Left kidney (tissue), 1 donor: ENCODE measurements at regions not wholly inside any gene's neighbourhood (a gene's known extent, or its start where the extent isn't known, plus 50 kb on each side); places are given as distances from the start of the nearest gene placed in this dataset.

Source experiments
- DNase-seq: peaks from one replicate; pipeline ENCODE4 v3.0.0-alpha.2; 2013

DNA sequence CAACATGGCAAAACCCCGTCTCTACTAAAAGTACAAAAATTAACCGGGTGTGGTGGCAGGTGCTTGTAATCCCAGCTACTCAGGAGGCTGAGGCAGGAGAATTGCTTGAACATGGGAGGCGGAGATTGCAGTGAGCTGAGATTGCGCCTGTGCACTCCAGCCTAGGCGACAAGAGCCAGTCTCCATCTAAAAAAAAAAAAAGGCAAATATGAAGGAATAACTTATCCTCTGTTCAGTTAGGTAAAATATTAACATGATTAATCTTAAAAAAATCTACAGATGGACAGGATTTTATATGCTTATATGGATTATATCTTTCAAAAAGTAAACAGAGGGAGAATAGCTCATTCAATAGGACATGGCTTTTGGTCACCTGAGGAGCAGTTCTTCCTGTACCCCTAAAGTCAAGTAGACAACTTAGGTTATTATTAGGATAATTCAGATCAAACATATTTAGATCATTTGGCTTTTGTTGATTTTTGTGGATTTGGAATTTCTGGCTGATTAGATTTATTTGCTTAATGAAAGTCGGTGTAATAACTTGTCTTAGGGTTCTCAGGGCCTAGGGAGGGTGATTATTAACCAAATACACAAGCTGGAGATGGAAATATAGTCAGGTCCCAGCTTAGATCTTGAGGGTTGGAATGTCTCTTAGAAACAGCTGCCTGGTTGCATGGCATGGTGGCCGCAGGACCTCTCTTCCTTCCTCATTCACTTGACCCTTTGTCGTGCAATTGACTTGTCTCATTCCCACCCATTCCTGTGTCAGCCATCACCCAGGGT is 82.1 kb upstream of the ONECUT1 start:
- no peak for DNase-seq

DNA sequence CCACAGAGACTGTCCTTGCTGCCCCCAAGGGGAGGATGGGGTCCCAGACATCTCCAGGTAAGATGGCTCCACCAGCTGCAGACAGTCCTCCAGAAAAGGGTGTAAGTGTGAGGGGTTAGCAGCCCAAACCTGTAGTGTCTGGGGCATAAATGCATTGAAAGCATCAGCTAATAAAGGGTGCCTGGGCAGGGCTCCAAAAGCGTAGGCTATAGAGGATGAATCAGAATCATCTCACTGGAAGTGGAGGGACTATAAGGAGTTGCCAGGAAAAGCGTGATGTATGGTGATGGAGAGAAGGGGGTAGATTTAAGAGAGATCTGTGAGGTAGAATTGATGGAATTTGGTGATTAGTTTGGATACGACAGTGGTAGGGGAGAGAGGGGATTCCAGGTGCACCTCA is 79.9 kb upstream of the ONECUT1 start:
- DNase-seq = no peak

DNA sequence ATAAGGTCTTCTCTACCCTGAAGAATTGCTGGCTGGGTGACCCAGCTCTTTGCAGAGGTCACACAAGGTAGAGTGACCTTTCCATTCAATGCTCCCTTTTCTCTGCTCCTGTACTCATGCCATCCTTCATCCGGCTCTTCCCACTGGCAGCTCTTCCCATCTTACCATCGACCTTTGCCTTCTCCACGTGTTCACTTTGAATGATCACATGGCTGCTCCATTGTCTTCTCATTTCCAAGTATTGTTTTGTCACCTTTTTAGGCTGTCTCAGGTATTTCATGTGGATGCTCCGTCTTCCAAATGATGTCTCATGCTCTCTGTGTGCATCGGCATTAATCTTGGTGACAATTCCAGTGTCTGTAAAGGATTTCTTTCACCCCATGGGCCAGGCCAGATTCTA is 76.6 kb upstream of the ONECUT1 start:
- no peak for DNase-seq

DNA sequence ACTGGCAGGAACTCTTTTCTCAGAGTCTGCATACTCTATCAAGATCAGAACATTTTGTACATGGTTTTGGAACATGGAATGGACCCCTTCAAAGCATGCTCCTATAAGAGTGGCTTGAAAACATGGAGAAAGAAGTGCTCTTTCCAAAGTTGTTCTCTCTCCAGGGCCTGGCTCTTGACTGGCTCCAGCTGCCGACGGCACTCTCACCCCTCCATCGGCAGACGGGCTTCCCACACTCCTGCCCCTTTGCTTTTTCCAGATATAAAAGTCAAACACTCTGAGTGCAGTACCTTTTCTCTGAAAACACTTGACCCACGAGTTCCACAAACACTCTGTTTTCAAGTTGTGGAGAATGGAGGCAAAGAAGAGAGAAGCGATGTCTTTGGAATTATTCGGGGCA is 72.5 kb upstream of the ONECUT1 start:
- no peak for DNase-seq

DNA sequence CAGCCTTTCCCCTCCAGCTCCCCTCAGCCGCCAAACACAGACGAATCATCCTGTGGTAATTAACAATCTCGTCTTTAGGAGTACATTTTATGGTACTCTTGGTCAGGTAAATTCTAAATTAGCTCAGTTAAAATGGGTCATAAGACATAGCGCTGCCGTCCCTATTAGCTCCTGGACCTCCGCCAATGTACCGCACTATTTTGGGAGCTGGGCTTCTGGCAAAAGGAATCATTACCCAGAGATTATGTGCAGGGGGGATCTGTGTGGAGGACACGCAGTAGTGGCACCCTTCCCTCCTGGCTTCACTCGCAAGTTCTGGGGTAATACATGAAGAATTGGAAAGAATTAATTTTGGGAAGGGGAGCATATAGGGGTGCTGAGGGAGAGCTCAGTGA is 68.6 kb upstream of the ONECUT1 start:
- DNase-seq = no peak

DNA sequence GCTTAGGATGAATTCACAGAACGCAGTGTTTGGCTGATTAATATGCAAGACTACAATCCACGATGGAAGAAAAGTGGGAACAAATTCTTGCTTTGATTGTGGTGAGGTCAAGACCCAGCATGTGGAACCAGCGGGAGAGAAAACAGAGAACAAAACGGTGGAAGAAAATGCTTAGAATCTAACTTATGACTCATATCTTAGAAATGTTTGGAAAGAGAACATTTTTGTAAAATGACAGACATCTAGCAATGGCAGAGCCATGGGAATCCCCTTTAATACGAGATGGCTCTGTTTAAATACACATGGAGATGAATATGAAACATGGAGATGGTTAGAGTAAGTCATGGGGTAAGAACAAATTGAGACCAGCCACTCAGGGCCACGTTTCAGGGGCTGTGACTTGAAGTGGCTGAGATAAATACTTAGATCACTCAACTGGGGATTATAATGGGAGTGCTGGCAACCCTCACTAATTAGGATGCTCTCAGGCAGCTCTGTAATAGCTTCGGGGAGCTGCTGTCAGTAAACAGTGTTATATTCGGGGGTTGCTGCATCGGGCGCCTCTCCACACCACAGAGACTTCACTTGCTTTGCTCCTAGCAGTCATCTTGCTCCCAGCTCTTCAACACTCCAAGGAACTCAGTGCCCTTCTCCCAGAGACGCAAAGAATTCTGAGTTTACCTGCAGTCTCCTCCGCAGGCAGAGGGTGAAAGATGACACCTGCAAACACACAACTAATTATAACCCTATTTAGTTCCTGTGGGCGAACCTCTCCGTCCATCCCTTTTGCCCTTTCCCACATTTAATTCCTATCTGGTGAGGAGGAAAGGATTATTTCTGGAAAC is 68.0 kb upstream of the ONECUT1 start:
- DNase-seq = no peak

DNA sequence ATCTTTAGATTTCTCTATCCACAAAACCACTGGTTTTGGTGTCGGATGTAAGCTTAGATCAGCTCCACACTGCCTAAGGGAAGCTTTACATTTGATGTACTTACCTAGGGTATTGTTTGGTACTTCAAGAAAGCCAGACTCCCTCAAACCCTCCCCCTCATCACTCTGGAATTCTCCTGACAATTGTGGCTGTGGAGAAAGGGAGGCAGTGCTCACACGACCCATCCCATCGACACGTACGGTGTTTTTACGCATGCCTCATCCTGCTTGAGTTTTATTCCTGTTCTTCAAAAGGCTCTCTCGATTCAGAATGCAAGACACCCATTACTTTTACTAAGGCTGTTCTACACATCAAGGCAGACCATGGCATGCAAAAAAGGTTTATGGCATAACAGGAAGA is 67.3 kb upstream of the ONECUT1 start:
- no peak for DNase-seq

DNA sequence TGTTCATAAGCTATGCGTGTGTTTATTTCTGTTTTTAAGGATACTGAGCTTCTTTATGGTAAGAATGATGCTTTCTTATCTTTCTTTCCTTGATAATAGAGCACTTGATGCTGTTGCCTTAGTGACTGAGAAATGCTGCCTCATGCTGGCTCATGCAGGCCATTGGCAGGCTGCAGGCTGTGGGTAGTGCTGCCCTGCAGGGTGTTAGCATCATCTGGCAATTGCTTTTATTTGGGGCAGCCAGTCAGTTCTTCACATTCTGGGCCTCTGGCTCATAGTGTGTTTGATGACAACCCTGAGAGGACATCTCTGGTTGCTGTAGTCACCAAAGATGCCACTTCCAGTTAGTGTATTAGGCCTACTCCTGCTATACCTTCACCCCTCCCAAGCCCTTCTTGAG is 66.2 kb upstream of the ONECUT1 start:
- DNase-seq = no peak

DNA sequence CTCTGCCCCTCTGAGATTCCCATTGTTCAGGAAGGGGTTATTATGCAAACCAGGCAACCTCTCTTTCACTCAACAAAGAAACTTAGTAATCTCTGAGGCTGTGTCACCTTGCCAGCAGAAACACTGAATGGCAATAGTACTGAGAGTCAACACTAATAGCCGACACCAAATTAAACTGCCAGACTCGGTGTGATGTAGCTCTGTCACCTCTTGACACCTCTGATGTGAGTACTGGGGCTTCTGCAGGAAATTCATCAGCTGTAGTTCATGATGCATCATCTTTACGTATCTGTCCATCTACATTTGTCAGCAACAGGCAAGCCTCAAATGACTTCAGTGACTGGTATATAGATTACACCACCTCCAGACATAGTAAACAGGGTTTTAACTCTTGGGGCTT is 65.0 kb upstream of the ONECUT1 start:
- DNase-seq = no peak

DNA sequence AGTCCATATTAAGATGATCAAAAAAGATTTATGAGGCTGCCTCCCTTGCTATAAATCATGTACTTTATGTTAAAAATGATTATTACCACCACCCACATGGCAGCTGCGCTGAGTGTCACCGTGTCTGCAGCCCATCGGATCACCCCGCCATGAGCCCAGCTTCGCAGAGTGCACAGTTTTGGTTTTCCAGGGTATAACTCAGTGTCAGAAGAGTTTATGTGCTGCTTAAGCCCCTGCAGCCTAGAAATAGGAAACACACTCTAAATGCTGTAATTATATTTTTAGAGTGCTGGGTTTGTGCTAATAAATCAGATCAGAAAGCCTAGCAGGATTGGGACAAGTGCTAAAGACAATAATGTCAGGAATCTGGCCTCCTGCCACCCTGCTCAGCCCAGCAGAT is 54.7 kb upstream of the ONECUT1 start:
- DNase-seq = no peak
